ENCODE measurements at regions not wholly inside any gene's neighbourhood (a gene's known extent, or its start where the extent isn't known, plus 50 kb on each side); places are given as distances from the start of the nearest gene placed in this dataset.

GRCh38 chr18:44630118-44630517 lies 50.6 kb upstream of the SETBP1 start:
- no peak overlapping the region for H3K4me2 ChIP-seq (ENCODE audit: control insufficient read depth, extremely low read depth, insufficient read depth, low read depth, low read length)
- dilution Hi-C loops (cut with MboI; ENCODE audit: extremely low pct_ligation_motif_present, low sequenced_read_pairs): no loop called here

More at GRCh38 chr18:44630118-44630517, 50.6 kb upstream of the SETBP1 start:
- Histone ChIP-seq H4K20me1 (ENCODE audit: control insufficient read depth, extremely low read depth, insufficient read depth, low read length) (no peaks in the 10 kb centered on the region), H3K4me3 (ENCODE audit: control insufficient read depth in 2 of 3, extremely low read depth in 1 of 3, insufficient read depth in 2 of 3, low read depth in 1 of 3, low read length in 3 of 3) (no peak overlapping the region), H3K27ac (ENCODE audit: control insufficient read depth, insufficient read depth, low read length) (no peak overlapping the region), H3K36me3 (ENCODE audit: control insufficient read depth in 2 of 2, extremely low read depth in 1 of 2, insufficient read depth in 2 of 2, low read length in 2 of 2) (no peaks in the 10 kb centered on the region), H3K9me1 (ENCODE audit: control insufficient read depth, extremely low read depth, insufficient read depth, low read length) (no peaks in the 10 kb centered on the region), H3K79me2 (ENCODE audit: control insufficient read depth, insufficient read depth, low read length) (no peaks in the 10 kb centered on the region), H2AFZ (ENCODE audit: control insufficient read depth, low read length) (no peak overlapping the region), H3K4me1 (ENCODE audit: control insufficient read depth, extremely low read depth, insufficient read depth, low read length) (peaks cover 14% of the 10 kb centered on the region), H3K27me3 (ENCODE audit: control insufficient read depth, extremely low read depth, insufficient read depth, low read length) (no peaks in the 10 kb centered on the region), H3K9ac (ENCODE audit: control insufficient read depth, extremely low read depth, insufficient read depth, low read length) (no peak overlapping the region), H3K9me3 (ENCODE audit: control insufficient read depth, low read depth, low read length) (no peaks in the 10 kb centered on the region)
- FAIRE-seq (no peak), DNase-seq (ENCODE audit: low read depth, low spot score) (no peak)
- TF ChIP-seq EZH2 (IDR thresholded peaks at IDR 0.05; ENCODE audit: low read length): no peak
- no peak for TF ChIP-seq CTCF (optimal IDR thresholded peaks at IDR 0.05 in 1 of 3, IDR thresholded peaks at IDR 0.05 in 1 of 3, conservative IDR thresholded peaks at IDR 0.05 in 1 of 3; ENCODE audit: extremely low read depth in 1 of 3, insufficient read depth in 2 of 3, low read length in 3 of 3)

Small RNAs in the stretch of these regions (small RNA-seq; reads per million reads assigned to genes)
- gene RNA5SP455 (ENCODE audit: insufficient read length in 3 of 3, low read depth in 3 of 3, low replicate concordance in 1 of 3): 0 to 0.33 (median 0) reads per million in 3 experiments

Measured in keratinocyte (primary cell).